ENCODE measurements at regions not wholly inside any gene's neighbourhood (a gene's known extent, or its start where the extent isn't known, plus 50 kb on each side); places are given as distances from the start of the nearest gene placed in this dataset.

DNA sequence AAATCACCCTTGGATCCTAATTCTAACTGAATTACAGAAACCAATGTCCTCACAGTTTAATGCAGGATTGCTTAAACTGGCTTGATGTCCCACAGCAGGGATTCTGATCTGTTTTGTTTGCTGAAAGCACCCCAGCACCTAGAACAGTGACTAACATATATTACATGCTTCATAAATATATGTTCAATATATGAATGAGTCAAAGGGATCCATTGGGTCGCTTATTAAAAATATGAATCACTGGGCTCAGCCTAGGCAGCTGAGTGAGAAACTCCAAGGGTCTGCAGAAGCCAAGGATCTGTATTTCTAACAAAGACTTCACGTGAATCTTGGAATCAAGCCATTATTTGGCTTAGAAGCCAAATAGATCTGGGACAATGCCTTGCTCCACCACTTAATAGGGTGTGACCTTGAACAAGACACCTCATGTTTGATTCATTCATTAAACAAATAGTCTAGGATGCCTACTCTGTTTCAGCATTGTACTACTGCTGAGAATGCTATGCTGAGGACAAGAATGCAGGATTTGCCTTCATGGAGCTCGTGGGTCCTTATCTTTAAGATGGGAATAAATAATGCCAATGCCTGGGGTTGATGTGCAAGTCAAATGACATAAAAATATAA is 103.4 kb upstream of the DLX6 start:
- Histone ChIP-seq H3K27me3 (replicated peaks in 1 of 2; ENCODE audit: control insufficient read depth in 2 of 2, insufficient read depth in 2 of 2, low read length in 1 of 2) (no peaks in the 10 kb centered on the region), H3K9me3 (replicated peaks; ENCODE audit: control insufficient read depth, insufficient read depth, low read length) (no peaks in the 10 kb centered on the region), H3K4me2 (ENCODE audit: control insufficient read depth, insufficient read depth) (no peak overlapping the region), H3K4me1 (ENCODE audit: control insufficient read depth, insufficient read depth, low read length) (no peaks in the 10 kb centered on the region), H3K4me3 (no peak overlapping the region), H3K36me3 (ENCODE audit: control insufficient read depth in 2 of 2, insufficient read depth in 2 of 2, low read length in 1 of 2) (no peaks in the 10 kb centered on the region), H4K20me1 (ENCODE audit: control insufficient read depth, insufficient read depth) (no peaks in the 10 kb centered on the region), H3K79me2 (ENCODE audit: control insufficient read depth, insufficient read depth, low read length) (no peaks in the 10 kb centered on the region), H2AFZ (ENCODE audit: control insufficient read depth, low read depth, low read length) (no peak overlapping the region), H3K9ac (ENCODE audit: control insufficient read depth, insufficient read depth, low read length) (no peak overlapping the region), H3K27ac (ENCODE audit: control insufficient read depth, insufficient read depth) (no peak overlapping the region)
- in situ Hi-C loops (cut with MboI), result no loop called here
- SMC1A ChIA-PET (ENCODE audit: uncharacterized antibody, unreplicated experiment), result no interaction called here
- 22% methylated on average over 3 of the region's 3 CpGs for WGBS (ENCODE audit: insufficient coverage, insufficient replicate concordance, low lambda C conversion rate, missing lambda C conversion rate)
- FAIRE-seq (no peak), ATAC-seq (no peak), DNase-seq (ENCODE audit: low read depth, low spot score) (no peak)
- no peak for TF ChIP-seq STAT3 (IDR thresholded peaks at IDR 0.05; ENCODE audit: low read depth, low read length)
- intact Hi-C loops (cut with micrococcal nuclease; ENCODE audit: unreplicated experiment), result no loop called here
- RAD21 ChIA-PET (ENCODE audit: unreplicated experiment), result no interaction called here
- CTCF ChIA-PET, result no interaction called here
- POLR2A ChIA-PET, result no interaction called here
- BruUV-seq (replicated peaks), result no TSS peak

DNA sequence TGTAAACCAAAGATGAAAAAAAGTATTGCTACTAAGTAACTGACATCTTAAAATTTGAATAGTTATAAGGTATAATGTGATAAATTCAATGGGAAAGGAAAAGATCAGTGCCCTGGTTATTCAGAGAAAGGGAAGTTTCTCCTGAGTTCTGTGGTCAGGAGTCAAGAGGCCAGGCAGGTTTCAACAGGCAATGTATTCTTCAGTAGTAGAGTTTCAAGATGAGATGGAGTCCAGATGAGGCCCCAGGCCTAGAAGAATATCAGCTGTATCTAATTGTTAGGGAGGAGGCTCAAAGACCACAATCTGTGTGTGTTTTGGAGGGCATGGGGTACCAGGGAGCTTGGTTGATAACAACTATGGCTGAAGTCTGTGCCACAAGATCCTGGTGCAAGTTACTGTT is 101.4 kb upstream of the DLX6 start:
- POLR2A ChIA-PET, result no interaction called here
- CTCF ChIA-PET, result no interaction called here
- ATAC-seq, result no peak
- H3K27me3 ChIP-seq (replicated peaks in 1 of 2; ENCODE audit: control insufficient read depth in 2 of 2, insufficient read depth in 2 of 2, low read length in 1 of 2), result no peaks in the 10 kb centered on the region
- H4K20me1 ChIP-seq (ENCODE audit: control insufficient read depth, insufficient read depth), result no peaks in the 10 kb centered on the region
- H3K4me1 ChIP-seq (ENCODE audit: control insufficient read depth, insufficient read depth, low read length), result no peaks in the 10 kb centered on the region
- FAIRE-seq, result no peak
- RAD21 ChIA-PET (ENCODE audit: unreplicated experiment), result no interaction called here
- no peak overlapping the region for H3K4me3 ChIP-seq
- no peaks in the 10 kb centered on the region for H3K79me2 ChIP-seq (ENCODE audit: control insufficient read depth, insufficient read depth, low read length)
- H3K9ac ChIP-seq (ENCODE audit: control insufficient read depth, insufficient read depth, low read length), result no peak overlapping the region
- H2AFZ ChIP-seq (ENCODE audit: control insufficient read depth, low read depth, low read length), result no peak overlapping the region
- 0 out of 2 replicates have a peak, but pooled peaks have one; percentile 20 for TF ChIP-seq RUNX3 (IDR thresholded peaks at IDR 0.05; ENCODE audit: low read length)
- TF ChIP-seq CREB1 (IDR thresholded peaks at IDR 0.05; ENCODE audit: low read depth), result no peak
- SMC1A ChIA-PET (ENCODE audit: uncharacterized antibody, unreplicated experiment), result interaction anchor here (0.8 kb wide), 1 partner anchor 402 kb away, joined by 3 read pairs; no protein-coding TSS in a partner anchor
- in situ Hi-C loops (cut with MboI) (no loop called here), intact Hi-C loops (cut with micrococcal nuclease; ENCODE audit: unreplicated experiment) (no loop called here)
- H3K36me3 ChIP-seq (ENCODE audit: control insufficient read depth in 2 of 2, insufficient read depth in 2 of 2, low read length in 1 of 2), result no peaks in the 10 kb centered on the region
- no peak for DNase-seq (ENCODE audit: low read depth, low spot score)
- no peaks in the 10 kb centered on the region for H3K9me3 ChIP-seq (replicated peaks; ENCODE audit: control insufficient read depth, insufficient read depth, low read length)
- no peak overlapping the region for H3K27ac ChIP-seq (ENCODE audit: control insufficient read depth, insufficient read depth)
- BruUV-seq (replicated peaks), result no TSS peak
- no peak overlapping the region for H3K4me2 ChIP-seq (ENCODE audit: control insufficient read depth, insufficient read depth)

All from GM12878 (cell line).